ENCODE measurements at regions not wholly inside any gene's neighbourhood (a gene's known extent, or its start where the extent isn't known, plus 50 kb on each side); places are given as distances from the start of the nearest gene placed in this dataset.

GRCh38 chr2:126602334-126602733 lies 53.6 kb upstream of the GYPC start:
- H3K27me3 ChIP-seq, result no peaks in the 10 kb centered on the region
- H3K9me3 ChIP-seq, result peaks cover 6 to 49% (median 31%) of the 10 kb centered on the region in 4 donors
- no peak overlapping the region for H3K4me3 ChIP-seq
- intact Hi-C loops (cut with DNase I; ENCODE audit: low total_unique reads), result no loop called here
- H3K36me3 ChIP-seq, result no peaks in the 10 kb centered on the region
- DNase-seq, result no peak
- no peaks in the 10 kb centered on the region for H3K4me1 ChIP-seq
- 44 to 67% (median 47%) methylated on average over 2 of the region's 2 CpGs for WGBS, 5 donors
- no peak overlapping the region for H3K27ac ChIP-seq
- TF ChIP-seq POLR2AphosphoS5 (IDR thresholded peaks at IDR 0.05), result no peak
- TF ChIP-seq POLR2A (IDR thresholded peaks at IDR 0.05), result no peak
- TF ChIP-seq CTCF (IDR thresholded peaks at IDR 0.05), result no peak
- TF ChIP-seq EP300 (IDR thresholded peaks at IDR 0.05), result no peak

Small RNA genes in the stretch of these regions (small RNA-seq; reads per million reads assigned to genes)
- 0 reads per million in 4 donors for gene AC097499.1
- 0 reads per million in 4 donors for gene RNU6-259P

All from stomach (tissue), 8 donors.